ENCODE measurements at regions not wholly inside any gene's neighbourhood (a gene's known extent, or its start where the extent isn't known, plus 50 kb on each side); places are given as distances from the start of the nearest gene placed in this dataset.

- TF ChIP-seq, protein P1, sequence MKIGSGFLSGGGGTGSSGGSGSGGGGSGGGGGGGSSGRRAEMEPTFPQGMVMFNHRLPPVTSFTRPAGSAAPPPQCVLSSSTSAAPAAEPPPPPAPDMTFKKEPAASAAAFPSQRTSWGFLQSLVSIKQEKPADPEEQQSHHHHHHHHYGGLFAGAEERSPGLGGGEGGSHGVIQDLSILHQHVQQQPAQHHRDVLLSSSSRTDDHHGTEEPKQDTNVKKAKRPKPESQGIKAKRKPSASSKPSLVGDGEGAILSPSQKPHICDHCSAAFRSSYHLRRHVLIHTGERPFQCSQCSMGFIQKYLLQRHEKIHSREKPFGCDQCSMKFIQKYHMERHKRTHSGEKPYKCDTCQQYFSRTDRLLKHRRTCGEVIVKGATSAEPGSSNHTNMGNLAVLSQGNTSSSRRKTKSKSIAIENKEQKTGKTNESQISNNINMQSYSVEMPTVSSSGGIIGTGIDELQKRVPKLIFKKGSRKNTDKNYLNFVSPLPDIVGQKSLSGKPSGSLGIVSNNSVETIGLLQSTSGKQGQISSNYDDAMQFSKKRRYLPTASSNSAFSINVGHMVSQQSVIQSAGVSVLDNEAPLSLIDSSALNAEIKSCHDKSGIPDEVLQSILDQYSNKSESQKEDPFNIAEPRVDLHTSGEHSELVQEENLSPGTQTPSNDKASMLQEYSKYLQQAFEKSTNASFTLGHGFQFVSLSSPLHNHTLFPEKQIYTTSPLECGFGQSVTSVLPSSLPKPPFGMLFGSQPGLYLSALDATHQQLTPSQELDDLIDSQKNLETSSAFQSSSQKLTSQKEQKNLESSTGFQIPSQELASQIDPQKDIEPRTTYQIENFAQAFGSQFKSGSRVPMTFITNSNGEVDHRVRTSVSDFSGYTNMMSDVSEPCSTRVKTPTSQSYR (CRISPR knock-in tag; IDR thresholded peaks at IDR 0.05), result no peak
- TF ChIP-seq CDX4 (CRISPR knock-in tag; IDR thresholded peaks at IDR 0.05; ENCODE audit: borderline replicate concordance), result no peak
- TF ChIP-seq ATF1 (CRISPR knock-in tag; IDR thresholded peaks at IDR 0.05), result no peak
- no peak for TF ChIP-seq GRHL2 (CRISPR knock-in tag; IDR thresholded peaks at IDR 0.05; ENCODE audit: insufficient replicate concordance, severe bottlenecking)
- TF ChIP-seq, protein P2, sequence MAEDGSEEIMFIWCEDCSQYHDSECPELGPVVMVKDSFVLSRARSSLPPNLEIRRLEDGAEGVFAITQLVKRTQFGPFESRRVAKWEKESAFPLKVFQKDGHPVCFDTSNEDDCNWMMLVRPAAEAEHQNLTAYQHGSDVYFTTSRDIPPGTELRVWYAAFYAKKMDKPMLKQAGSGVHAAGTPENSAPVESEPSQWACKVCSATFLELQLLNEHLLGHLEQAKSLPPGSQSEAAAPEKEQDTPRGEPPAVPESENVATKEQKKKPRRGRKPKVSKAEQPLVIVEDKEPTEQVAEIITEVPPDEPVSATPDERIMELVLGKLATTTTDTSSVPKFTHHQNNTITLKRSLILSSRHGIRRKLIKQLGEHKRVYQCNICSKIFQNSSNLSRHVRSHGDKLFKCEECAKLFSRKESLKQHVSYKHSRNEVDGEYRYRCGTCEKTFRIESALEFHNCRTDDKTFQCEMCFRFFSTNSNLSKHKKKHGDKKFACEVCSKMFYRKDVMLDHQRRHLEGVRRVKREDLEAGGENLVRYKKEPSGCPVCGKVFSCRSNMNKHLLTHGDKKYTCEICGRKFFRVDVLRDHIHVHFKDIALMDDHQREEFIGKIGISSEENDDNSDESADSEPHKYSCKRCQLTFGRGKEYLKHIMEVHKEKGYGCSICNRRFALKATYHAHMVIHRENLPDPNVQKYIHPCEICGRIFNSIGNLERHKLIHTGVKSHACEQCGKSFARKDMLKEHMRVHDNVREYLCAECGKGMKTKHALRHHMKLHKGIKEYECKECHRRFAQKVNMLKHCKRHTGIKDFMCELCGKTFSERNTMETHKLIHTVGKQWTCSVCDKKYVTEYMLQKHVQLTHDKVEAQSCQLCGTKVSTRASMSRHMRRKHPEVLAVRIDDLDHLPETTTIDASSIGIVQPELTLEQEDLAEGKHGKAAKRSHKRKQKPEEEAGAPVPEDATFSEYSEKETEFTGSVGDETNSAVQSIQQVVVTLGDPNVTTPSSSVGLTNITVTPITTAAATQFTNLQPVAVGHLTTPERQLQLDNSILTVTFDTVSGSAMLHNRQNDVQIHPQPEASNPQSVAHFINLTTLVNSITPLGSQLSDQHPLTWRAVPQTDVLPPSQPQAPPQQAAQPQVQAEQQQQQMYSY (CRISPR knock-in tag; IDR thresholded peaks at IDR 0.05), result no peak
- TF ChIP-seq ZNF121 (CRISPR knock-in tag; IDR thresholded peaks at IDR 0.05), result no peak
These were observed 141.0 kb downstream of the VGLL3 start (continued) for GRCh38 chr3:86849991-86850390.

- ChIA-PET CTCF (no interaction called here), POLR2A (no interaction called here)
- H3K27me3 Mint-ChIP-seq (ENCODE audit: low read depth), result no peaks in the 10 kb centered on the region
- ATAC-seq, result no peak
- peaks cover 11% of the 10 kb centered on the region for H3K36me3 Mint-ChIP-seq
- no peak overlapping the region for H3K4me3 Mint-ChIP-seq
- no peak for DNase-seq (ENCODE audit: low spot score)
- H3K9me3 Mint-ChIP-seq, result peaks cover 21% of the 10 kb centered on the region
- H3K4me1 Mint-ChIP-seq, result peaks cover 7% of the 10 kb centered on the region
- H3K27ac Mint-ChIP-seq, result no peak overlapping the region
- no peak for TF ChIP-seq EMX1 (CRISPR knock-in tag; IDR thresholded peaks at IDR 0.05)
- TF ChIP-seq E2F5 (CRISPR knock-in tag; IDR thresholded peaks at IDR 0.05), result no peak
- no peak for TF ChIP-seq STAT6 (CRISPR knock-in tag; conservative IDR thresholded peaks at IDR 0.05; ENCODE audit: low read depth)
- TF ChIP-seq, protein P3, sequence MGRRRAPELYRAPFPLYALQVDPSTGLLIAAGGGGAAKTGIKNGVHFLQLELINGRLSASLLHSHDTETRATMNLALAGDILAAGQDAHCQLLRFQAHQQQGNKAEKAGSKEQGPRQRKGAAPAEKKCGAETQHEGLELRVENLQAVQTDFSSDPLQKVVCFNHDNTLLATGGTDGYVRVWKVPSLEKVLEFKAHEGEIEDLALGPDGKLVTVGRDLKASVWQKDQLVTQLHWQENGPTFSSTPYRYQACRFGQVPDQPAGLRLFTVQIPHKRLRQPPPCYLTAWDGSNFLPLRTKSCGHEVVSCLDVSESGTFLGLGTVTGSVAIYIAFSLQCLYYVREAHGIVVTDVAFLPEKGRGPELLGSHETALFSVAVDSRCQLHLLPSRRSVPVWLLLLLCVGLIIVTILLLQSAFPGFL (CRISPR knock-in tag; IDR thresholded peaks at IDR 0.05; ENCODE audit: borderline replicate concordance), result no peak
- TF ChIP-seq, protein P4, sequence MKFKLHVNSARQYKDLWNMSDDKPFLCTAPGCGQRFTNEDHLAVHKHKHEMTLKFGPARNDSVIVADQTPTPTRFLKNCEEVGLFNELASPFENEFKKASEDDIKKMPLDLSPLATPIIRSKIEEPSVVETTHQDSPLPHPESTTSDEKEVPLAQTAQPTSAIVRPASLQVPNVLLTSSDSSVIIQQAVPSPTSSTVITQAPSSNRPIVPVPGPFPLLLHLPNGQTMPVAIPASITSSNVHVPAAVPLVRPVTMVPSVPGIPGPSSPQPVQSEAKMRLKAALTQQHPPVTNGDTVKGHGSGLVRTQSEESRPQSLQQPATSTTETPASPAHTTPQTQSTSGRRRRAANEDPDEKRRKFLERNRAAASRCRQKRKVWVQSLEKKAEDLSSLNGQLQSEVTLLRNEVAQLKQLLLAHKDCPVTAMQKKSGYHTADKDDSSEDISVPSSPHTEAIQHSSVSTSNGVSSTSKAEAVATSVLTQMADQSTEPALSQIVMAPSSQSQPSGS (CRISPR knock-in tag; IDR thresholded peaks at IDR 0.05; ENCODE audit: borderline replicate concordance, low read depth), result no peak
- TF ChIP-seq, protein P5, sequence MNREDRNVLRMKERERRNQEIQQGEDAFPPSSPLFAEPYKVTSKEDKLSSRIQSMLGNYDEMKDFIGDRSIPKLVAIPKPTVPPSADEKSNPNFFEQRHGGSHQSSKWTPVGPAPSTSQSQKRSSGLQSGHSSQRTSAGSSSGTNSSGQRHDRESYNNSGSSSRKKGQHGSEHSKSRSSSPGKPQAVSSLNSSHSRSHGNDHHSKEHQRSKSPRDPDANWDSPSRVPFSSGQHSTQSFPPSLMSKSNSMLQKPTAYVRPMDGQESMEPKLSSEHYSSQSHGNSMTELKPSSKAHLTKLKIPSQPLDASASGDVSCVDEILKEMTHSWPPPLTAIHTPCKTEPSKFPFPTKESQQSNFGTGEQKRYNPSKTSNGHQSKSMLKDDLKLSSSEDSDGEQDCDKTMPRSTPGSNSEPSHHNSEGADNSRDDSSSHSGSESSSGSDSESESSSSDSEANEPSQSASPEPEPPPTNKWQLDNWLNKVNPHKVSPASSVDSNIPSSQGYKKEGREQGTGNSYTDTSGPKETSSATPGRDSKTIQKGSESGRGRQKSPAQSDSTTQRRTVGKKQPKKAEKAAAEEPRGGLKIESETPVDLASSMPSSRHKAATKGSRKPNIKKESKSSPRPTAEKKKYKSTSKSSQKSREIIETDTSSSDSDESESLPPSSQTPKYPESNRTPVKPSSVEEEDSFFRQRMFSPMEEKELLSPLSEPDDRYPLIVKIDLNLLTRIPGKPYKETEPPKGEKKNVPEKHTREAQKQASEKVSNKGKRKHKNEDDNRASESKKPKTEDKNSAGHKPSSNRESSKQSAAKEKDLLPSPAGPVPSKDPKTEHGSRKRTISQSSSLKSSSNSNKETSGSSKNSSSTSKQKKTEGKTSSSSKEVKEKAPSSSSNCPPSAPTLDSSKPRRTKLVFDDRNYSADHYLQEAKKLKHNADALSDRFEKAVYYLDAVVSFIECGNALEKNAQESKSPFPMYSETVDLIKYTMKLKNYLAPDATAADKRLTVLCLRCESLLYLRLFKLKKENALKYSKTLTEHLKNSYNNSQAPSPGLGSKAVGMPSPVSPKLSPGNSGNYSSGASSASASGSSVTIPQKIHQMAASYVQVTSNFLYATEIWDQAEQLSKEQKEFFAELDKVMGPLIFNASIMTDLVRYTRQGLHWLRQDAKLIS (CRISPR knock-in tag; IDR thresholded peaks at IDR 0.05; ENCODE audit: borderline replicate concordance), result no peak
- TF ChIP-seq MXD4 (CRISPR knock-in tag; IDR thresholded peaks at IDR 0.05; ENCODE audit: borderline replicate concordance), result no peak
- TF ChIP-seq SP1 (CRISPR knock-in tag; conservative IDR thresholded peaks at IDR 0.05), result no peak
- TF ChIP-seq, protein P6, sequence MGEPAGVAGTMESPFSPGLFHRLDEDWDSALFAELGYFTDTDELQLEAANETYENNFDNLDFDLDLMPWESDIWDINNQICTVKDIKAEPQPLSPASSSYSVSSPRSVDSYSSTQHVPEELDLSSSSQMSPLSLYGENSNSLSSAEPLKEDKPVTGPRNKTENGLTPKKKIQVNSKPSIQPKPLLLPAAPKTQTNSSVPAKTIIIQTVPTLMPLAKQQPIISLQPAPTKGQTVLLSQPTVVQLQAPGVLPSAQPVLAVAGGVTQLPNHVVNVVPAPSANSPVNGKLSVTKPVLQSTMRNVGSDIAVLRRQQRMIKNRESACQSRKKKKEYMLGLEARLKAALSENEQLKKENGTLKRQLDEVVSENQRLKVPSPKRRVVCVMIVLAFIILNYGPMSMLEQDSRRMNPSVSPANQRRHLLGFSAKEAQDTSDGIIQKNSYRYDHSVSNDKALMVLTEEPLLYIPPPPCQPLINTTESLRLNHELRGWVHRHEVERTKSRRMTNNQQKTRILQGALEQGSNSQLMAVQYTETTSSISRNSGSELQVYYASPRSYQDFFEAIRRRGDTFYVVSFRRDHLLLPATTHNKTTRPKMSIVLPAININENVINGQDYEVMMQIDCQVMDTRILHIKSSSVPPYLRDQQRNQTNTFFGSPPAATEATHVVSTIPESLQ (CRISPR knock-in tag; IDR thresholded peaks at IDR 0.05), result no peak
These were observed 145.2 kb downstream of the VGLL3 start for GRCh38 chr3:86845726-86846125.

Measured in WTC11 (cell line).